Gastroesophageal sphincter (tissue), 3 donors: ENCODE measurements at regions not wholly inside any gene's neighbourhood (a gene's known extent, or its start where the extent isn't known, plus 50 kb on each side); places are given as distances from the start of the nearest gene placed in this dataset.

Experiments
- EP300 ChIP-seq: sonication (generic); formaldehyde crosslinking; IDR thresholded peaks from one replicate; pipeline ENCODE4 v1.6.1; 2017; ENCODE audit warnings: antibody characterized with exemption, mild to moderate bottlenecking
- POLR2A ChIP-seq, 2 donors: fragments of 450-650 bp; IDR thresholded peaks; one replicate each; pipeline ENCODE4 v1.6.1; 2017; ENCODE audit warnings: antibody characterized with exemption in 2 of 2, mild to moderate bottlenecking in 2 of 2, moderate library complexity in 1 of 2
- TF ChIP-seq, protein P1 (sequence below), 4 experiments: fragments of 200-600 bp in 2 of 4; fragments of 450-650 bp in 2 of 4; sonication (generic) in 1 of 4; IDR thresholded peaks; one replicate each; pipeline ENCODE4 v1.5.1; 2017 to 2019; ENCODE audit warnings: antibody characterized with exemption in 4 of 4, mild to moderate bottlenecking in 2 of 4, moderate library complexity in 2 of 4

DNA sequence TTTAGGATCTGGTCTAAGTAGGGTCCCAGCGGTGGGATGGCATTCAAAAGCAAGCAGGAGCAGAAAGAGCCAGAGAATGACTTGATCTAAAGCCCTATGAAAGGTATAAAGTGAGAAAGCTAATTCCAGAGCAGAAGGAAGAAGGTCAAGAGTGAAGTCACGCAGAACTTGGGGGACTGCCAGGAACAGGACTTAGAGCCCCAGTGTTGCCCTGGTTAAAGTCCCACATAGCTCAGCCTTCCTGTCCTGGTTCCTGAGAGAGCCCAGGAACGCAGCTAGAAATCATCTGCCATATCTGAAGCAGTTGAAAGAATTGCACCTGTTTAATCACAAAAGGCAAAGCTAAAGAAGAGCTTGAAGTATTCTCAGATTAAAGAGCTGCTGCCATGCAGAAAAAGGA, 160.6 kb upstream of the ATP1B1 start:
- TF ChIP-seq, protein P1, sequence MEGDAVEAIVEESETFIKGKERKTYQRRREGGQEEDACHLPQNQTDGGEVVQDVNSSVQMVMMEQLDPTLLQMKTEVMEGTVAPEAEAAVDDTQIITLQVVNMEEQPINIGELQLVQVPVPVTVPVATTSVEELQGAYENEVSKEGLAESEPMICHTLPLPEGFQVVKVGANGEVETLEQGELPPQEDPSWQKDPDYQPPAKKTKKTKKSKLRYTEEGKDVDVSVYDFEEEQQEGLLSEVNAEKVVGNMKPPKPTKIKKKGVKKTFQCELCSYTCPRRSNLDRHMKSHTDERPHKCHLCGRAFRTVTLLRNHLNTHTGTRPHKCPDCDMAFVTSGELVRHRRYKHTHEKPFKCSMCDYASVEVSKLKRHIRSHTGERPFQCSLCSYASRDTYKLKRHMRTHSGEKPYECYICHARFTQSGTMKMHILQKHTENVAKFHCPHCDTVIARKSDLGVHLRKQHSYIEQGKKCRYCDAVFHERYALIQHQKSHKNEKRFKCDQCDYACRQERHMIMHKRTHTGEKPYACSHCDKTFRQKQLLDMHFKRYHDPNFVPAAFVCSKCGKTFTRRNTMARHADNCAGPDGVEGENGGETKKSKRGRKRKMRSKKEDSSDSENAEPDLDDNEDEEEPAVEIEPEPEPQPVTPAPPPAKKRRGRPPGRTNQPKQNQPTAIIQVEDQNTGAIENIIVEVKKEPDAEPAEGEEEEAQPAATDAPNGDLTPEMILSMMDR (IDR thresholded peaks at IDR 0.05): no peak
- TF ChIP-seq POLR2A (IDR thresholded peaks at IDR 0.05): no peak
- TF ChIP-seq EP300: no peak
